ENCODE measurements at regions not wholly inside any gene's neighbourhood (a gene's known extent, or its start where the extent isn't known, plus 50 kb on each side); places are given as distances from the start of the nearest gene placed in this dataset.

GRCh38 chr11:81687057-81687456, 1046.6 kb downstream of the FAM181B start:
- Histone ChIP-seq H3K27ac (ENCODE audit: control insufficient read depth, insufficient read depth) (no peak overlapping the region), H3K9ac (ENCODE audit: control insufficient read depth, insufficient read depth, low read length) (no peak overlapping the region), H3K4me3 (no peak overlapping the region), H3K27me3 (replicated peaks in 1 of 2; ENCODE audit: control insufficient read depth in 2 of 2, insufficient read depth in 2 of 2, low read length in 1 of 2) (no peaks in the 10 kb centered on the region), H3K4me2 (ENCODE audit: control insufficient read depth, insufficient read depth) (no peak overlapping the region), H2AFZ (ENCODE audit: control insufficient read depth, low read depth, low read length) (no peak overlapping the region), H3K79me2 (ENCODE audit: control insufficient read depth, insufficient read depth, low read length) (no peaks in the 10 kb centered on the region), H3K36me3 (ENCODE audit: control insufficient read depth in 2 of 2, insufficient read depth in 2 of 2, low read length in 1 of 2) (no peaks in the 10 kb centered on the region), H3K4me1 (ENCODE audit: control insufficient read depth, insufficient read depth, low read length) (no peaks in the 10 kb centered on the region), H3K9me3 (replicated peaks; ENCODE audit: control insufficient read depth, insufficient read depth, low read length) (no peaks in the 10 kb centered on the region), H4K20me1 (ENCODE audit: control insufficient read depth, insufficient read depth) (no peaks in the 10 kb centered on the region)
- FAIRE-seq = no peak
- SMC1A ChIA-PET (ENCODE audit: uncharacterized antibody, unreplicated experiment) = no interaction called here
- RAD21 ChIA-PET (ENCODE audit: unreplicated experiment) = no interaction called here
- CTCF ChIA-PET = no interaction called here
- no peak for TF ChIP-seq RAD21 (IDR thresholded peaks at IDR 0.05; ENCODE audit: insufficient read depth, low read depth, low read length)
- TF ChIP-seq NFXL1 (IDR thresholded peaks at IDR 0.05; ENCODE audit: borderline replicate concordance) = no peak
- no peak for TF ChIP-seq ZZZ3 (IDR thresholded peaks at IDR 0.05; ENCODE audit: control insufficient read depth, insufficient read length, low read depth)
- TF ChIP-seq TAF1 (IDR thresholded peaks at IDR 0.05; ENCODE audit: borderline replicate concordance, low read depth, low read length) = no peak
- no peak for TF ChIP-seq EP300 (IDR thresholded peaks at IDR 0.05; ENCODE audit: borderline replicate concordance in 1 of 2, control insufficient read depth in 1 of 2, low read depth in 2 of 2, low read length in 2 of 2)
- TF ChIP-seq GATAD2B (conservative IDR thresholded peaks at IDR 0.05; ENCODE audit: low read depth) = no peak
- no peak for TF ChIP-seq ATF7 (IDR thresholded peaks at IDR 0.05; ENCODE audit: low read depth)
- TF ChIP-seq SKIL (IDR thresholded peaks at IDR 0.05; ENCODE audit: low read depth, poor library complexity, severe bottlenecking) = no peak
- TF ChIP-seq HDGF (IDR thresholded peaks at IDR 0.05) = no peak
- no peak for TF ChIP-seq NFYA (IDR thresholded peaks at IDR 0.05; ENCODE audit: borderline replicate concordance, low read depth, low read length)
- POLR2A ChIA-PET = no interaction called here
- in situ Hi-C loops (cut with MboI) (no loop called here), intact Hi-C loops (cut with micrococcal nuclease; ENCODE audit: unreplicated experiment) (no loop called here)
- ATAC-seq = no peak
- BruUV-seq (replicated peaks) = no TSS peak
- whole genome bisulfite sequencing (ENCODE audit: insufficient coverage, insufficient replicate concordance, low lambda C conversion rate, missing lambda C conversion rate) = 93% methylated on average over 2 of the region's 2 CpGs
- no peak for DNase-seq (ENCODE audit: low read depth, low spot score)
